DOHH2 (cell line): ENCODE measurements at regions not wholly inside any gene's neighbourhood (a gene's known extent, or its start where the extent isn't known, plus 50 kb on each side); places are given as distances from the start of the nearest gene placed in this dataset.

Source experiments
- EZH2phosphoT487 ChIP-seq: fragments of 200-600 bp; sonication (generic); IDR thresholded peaks from 2 replicates; pipeline ENCODE4 v1.6.1; 2017; ENCODE audit warnings: borderline replicate concordance, mild to moderate bottlenecking, antibody characterized with exemption, low read length, moderate library complexity, mixed read lengths
- TF ChIP-seq, protein P1 (sequence below): fragments of 200-600 bp; sonication (generic); IDR thresholded peaks from one replicate; pipeline ENCODE4 v1.5.1; 2014; ENCODE audit warnings: antibody characterized with exemption, mild to moderate bottlenecking, low read depth, low read length; ENCODE audit not compliant: poor library complexity, severe bottlenecking

DNA sequence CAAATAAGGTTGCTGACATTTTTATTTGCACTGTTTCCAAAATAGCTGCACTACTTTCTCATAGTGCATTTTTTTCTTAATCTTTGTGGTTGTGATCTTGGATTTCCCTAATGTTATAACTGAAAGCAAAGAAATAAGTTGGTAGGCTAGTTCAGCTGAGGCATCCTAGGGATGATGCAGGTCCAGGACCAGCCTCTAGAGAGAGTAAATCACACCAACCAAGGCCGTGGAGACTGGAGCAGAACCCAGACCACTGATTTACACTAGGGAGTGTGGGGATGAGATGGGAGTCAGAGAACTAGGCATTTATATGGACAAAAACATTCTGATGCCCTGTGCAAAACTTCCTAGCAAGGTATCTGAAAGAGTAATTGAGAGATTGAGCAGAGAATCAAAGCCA lies 104.5 kb downstream of the URB2 start:
- TF ChIP-seq, protein P1, sequence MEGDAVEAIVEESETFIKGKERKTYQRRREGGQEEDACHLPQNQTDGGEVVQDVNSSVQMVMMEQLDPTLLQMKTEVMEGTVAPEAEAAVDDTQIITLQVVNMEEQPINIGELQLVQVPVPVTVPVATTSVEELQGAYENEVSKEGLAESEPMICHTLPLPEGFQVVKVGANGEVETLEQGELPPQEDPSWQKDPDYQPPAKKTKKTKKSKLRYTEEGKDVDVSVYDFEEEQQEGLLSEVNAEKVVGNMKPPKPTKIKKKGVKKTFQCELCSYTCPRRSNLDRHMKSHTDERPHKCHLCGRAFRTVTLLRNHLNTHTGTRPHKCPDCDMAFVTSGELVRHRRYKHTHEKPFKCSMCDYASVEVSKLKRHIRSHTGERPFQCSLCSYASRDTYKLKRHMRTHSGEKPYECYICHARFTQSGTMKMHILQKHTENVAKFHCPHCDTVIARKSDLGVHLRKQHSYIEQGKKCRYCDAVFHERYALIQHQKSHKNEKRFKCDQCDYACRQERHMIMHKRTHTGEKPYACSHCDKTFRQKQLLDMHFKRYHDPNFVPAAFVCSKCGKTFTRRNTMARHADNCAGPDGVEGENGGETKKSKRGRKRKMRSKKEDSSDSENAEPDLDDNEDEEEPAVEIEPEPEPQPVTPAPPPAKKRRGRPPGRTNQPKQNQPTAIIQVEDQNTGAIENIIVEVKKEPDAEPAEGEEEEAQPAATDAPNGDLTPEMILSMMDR, result no peak
- no peak for TF ChIP-seq EZH2phosphoT487
